H1 (cell line): ENCODE measurements at regions not wholly inside any gene's neighbourhood (a gene's known extent, or its start where the extent isn't known, plus 50 kb on each side); places are given as distances from the start of the nearest gene placed in this dataset.

ENCODE experiments used
- CHD1 ChIP-seq: IDR thresholded peaks from 2 replicates; pipeline ENCODE4 v1.6.1; 2012; ENCODE audit warnings: low read depth, low read length, improper control_type of control experiment
- POU5F1 ChIP-seq: IDR thresholded peaks from 2 replicates; pipeline ENCODE4 v1.6.1; 2011; ENCODE audit warnings: low read depth, mild to moderate bottlenecking, low read length, moderate library complexity
- TCF12 ChIP-seq: IDR thresholded peaks from 2 replicates; pipeline ENCODE4 v1.6.1; 2011; ENCODE audit warnings: low read depth, mild to moderate bottlenecking, low read length
- TF ChIP-seq, protein P1 (sequence below): fragments of 300-600 bp; sonication (generic); IDR thresholded peaks from 2 replicates; pipeline ENCODE4 v1.7.1; 2012; ENCODE audit warnings: low read length, moderate library complexity, mild to moderate bottlenecking, inconsistent platforms; ENCODE audit not compliant: insufficient replicate concordance

DNA sequence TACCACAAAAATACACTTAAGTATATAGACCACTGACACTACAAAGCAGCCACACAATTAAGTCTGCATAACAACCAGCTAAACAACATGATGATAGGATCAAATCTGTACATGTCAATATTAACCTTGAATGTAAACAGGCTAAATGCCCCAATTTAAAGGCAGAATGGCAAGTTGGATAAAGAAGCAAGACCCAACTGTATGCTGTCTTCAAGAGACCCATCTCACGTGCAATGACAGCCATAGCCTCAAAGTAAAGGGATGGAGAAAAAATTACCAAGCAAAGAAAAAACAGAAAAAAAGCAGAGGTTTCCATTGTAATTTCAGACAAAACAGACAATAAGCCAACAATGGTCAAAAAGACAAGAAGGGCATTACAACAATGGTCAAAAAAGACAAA is 77.3 kb upstream of the APC start (continued):
- TF ChIP-seq, protein P1, sequence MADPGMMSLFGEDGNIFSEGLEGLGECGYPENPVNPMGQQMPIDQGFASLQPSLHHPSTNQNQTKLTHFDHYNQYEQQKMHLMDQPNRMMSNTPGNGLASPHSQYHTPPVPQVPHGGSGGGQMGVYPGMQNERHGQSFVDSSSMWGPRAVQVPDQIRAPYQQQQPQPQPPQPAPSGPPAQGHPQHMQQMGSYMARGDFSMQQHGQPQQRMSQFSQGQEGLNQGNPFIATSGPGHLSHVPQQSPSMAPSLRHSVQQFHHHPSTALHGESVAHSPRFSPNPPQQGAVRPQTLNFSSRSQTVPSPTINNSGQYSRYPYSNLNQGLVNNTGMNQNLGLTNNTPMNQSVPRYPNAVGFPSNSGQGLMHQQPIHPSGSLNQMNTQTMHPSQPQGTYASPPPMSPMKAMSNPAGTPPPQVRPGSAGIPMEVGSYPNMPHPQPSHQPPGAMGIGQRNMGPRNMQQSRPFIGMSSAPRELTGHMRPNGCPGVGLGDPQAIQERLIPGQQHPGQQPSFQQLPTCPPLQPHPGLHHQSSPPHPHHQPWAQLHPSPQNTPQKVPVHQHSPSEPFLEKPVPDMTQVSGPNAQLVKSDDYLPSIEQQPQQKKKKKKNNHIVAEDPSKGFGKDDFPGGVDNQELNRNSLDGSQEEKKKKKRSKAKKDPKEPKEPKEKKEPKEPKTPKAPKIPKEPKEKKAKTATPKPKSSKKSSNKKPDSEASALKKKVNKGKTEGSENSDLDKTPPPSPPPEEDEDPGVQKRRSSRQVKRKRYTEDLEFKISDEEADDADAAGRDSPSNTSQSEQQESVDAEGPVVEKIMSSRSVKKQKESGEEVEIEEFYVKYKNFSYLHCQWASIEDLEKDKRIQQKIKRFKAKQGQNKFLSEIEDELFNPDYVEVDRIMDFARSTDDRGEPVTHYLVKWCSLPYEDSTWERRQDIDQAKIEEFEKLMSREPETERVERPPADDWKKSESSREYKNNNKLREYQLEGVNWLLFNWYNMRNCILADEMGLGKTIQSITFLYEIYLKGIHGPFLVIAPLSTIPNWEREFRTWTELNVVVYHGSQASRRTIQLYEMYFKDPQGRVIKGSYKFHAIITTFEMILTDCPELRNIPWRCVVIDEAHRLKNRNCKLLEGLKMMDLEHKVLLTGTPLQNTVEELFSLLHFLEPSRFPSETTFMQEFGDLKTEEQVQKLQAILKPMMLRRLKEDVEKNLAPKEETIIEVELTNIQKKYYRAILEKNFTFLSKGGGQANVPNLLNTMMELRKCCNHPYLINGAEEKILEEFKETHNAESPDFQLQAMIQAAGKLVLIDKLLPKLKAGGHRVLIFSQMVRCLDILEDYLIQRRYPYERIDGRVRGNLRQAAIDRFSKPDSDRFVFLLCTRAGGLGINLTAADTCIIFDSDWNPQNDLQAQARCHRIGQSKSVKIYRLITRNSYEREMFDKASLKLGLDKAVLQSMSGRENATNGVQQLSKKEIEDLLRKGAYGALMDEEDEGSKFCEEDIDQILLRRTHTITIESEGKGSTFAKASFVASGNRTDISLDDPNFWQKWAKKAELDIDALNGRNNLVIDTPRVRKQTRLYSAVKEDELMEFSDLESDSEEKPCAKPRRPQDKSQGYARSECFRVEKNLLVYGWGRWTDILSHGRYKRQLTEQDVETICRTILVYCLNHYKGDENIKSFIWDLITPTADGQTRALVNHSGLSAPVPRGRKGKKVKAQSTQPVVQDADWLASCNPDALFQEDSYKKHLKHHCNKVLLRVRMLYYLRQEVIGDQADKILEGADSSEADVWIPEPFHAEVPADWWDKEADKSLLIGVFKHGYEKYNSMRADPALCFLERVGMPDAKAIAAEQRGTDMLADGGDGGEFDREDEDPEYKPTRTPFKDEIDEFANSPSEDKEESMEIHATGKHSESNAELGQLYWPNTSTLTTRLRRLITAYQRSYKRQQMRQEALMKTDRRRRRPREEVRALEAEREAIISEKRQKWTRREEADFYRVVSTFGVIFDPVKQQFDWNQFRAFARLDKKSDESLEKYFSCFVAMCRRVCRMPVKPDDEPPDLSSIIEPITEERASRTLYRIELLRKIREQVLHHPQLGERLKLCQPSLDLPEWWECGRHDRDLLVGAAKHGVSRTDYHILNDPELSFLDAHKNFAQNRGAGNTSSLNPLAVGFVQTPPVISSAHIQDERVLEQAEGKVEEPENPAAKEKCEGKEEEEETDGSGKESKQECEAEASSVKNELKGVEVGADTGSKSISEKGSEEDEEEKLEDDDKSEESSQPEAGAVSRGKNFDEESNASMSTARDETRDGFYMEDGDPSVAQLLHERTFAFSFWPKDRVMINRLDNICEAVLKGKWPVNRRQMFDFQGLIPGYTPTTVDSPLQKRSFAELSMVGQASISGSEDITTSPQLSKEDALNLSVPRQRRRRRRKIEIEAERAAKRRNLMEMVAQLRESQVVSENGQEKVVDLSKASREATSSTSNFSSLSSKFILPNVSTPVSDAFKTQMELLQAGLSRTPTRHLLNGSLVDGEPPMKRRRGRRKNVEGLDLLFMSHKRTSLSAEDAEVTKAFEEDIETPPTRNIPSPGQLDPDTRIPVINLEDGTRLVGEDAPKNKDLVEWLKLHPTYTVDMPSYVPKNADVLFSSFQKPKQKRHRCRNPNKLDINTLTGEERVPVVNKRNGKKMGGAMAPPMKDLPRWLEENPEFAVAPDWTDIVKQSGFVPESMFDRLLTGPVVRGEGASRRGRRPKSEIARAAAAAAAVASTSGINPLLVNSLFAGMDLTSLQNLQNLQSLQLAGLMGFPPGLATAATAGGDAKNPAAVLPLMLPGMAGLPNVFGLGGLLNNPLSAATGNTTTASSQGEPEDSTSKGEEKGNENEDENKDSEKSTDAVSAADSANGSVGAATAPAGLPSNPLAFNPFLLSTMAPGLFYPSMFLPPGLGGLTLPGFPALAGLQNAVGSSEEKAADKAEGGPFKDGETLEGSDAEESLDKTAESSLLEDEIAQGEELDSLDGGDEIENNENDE: no peak
- no peak for TF ChIP-seq CHD1
- TF ChIP-seq TCF12: no peak
- no peak for TF ChIP-seq POU5F1
